ENCODE measurements at regions not wholly inside any gene's neighbourhood (a gene's known extent, or its start where the extent isn't known, plus 50 kb on each side); places are given as distances from the start of the nearest gene placed in this dataset.

DNA sequence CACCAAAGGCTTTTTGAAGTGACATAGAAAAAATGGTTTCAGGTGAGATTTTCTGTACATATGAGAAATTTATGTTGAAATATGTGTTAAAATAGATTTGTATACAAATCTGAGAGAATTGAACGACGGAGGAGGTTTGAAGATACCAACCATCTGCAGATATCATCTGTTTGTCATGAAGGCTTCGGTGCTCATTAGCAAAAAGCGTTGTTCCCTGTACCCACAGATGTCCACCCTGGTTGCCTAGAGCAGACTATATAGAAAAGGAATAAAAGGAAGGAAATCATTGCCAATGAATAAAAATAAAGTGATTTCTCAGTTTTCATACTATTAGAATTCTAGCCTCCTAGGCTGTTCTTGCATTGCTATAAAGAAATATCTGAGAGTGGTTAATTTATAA, 2262.8 kb upstream of the ACO1 start:
- H3K9ac ChIP-seq (ENCODE audit: control insufficient read depth, extremely low read depth, insufficient read depth, low read length) = no peak overlapping the region
- H3K4me1 ChIP-seq (ENCODE audit: control insufficient read depth, extremely low read depth, insufficient read depth, low read length) = no peaks in the 10 kb centered on the region
- no peaks in the 10 kb centered on the region for H4K20me1 ChIP-seq (ENCODE audit: control insufficient read depth, extremely low read depth, insufficient read depth, low read length)
- H3K27me3 ChIP-seq (ENCODE audit: control insufficient read depth, extremely low read depth, insufficient read depth, low read length) = no peaks in the 10 kb centered on the region
- H3K36me3 ChIP-seq (ENCODE audit: control insufficient read depth in 2 of 2, extremely low read depth in 1 of 2, insufficient read depth in 2 of 2, low read length in 2 of 2) = no peaks in the 10 kb centered on the region
- DNase-seq (ENCODE audit: low read depth, low spot score) = no peak
- H3K9me1 ChIP-seq (ENCODE audit: control insufficient read depth, extremely low read depth, insufficient read depth, low read length) = no peaks in the 10 kb centered on the region
- no peak for TF ChIP-seq EZH2 (IDR thresholded peaks at IDR 0.05; ENCODE audit: low read length)
- TF ChIP-seq, protein P1, sequence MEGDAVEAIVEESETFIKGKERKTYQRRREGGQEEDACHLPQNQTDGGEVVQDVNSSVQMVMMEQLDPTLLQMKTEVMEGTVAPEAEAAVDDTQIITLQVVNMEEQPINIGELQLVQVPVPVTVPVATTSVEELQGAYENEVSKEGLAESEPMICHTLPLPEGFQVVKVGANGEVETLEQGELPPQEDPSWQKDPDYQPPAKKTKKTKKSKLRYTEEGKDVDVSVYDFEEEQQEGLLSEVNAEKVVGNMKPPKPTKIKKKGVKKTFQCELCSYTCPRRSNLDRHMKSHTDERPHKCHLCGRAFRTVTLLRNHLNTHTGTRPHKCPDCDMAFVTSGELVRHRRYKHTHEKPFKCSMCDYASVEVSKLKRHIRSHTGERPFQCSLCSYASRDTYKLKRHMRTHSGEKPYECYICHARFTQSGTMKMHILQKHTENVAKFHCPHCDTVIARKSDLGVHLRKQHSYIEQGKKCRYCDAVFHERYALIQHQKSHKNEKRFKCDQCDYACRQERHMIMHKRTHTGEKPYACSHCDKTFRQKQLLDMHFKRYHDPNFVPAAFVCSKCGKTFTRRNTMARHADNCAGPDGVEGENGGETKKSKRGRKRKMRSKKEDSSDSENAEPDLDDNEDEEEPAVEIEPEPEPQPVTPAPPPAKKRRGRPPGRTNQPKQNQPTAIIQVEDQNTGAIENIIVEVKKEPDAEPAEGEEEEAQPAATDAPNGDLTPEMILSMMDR (optimal IDR thresholded peaks at IDR 0.05 in 1 of 3, IDR thresholded peaks at IDR 0.05 in 1 of 3, conservative IDR thresholded peaks at IDR 0.05 in 1 of 3; ENCODE audit: extremely low read depth in 1 of 3, insufficient read depth in 2 of 3, low read length in 3 of 3) = no peak
- no peak overlapping the region for H3K4me3 ChIP-seq (ENCODE audit: control insufficient read depth in 2 of 3, extremely low read depth in 1 of 3, insufficient read depth in 2 of 3, low read depth in 1 of 3, low read length in 3 of 3)
- no peak overlapping the region for H2AFZ ChIP-seq (ENCODE audit: control insufficient read depth, low read length)
- no peaks in the 10 kb centered on the region for H3K79me2 ChIP-seq (ENCODE audit: control insufficient read depth, insufficient read depth, low read length)
- H3K4me2 ChIP-seq (ENCODE audit: control insufficient read depth, extremely low read depth, insufficient read depth, low read depth, low read length) = no peak overlapping the region
- H3K9me3 ChIP-seq (ENCODE audit: control insufficient read depth, low read depth, low read length) = no peaks in the 10 kb centered on the region
- FAIRE-seq = no peak
- H3K27ac ChIP-seq (ENCODE audit: control insufficient read depth, insufficient read depth, low read length) = no peak overlapping the region
- dilution Hi-C loops (cut with MboI; ENCODE audit: extremely low pct_ligation_motif_present, low sequenced_read_pairs) = no loop called here

DNA sequence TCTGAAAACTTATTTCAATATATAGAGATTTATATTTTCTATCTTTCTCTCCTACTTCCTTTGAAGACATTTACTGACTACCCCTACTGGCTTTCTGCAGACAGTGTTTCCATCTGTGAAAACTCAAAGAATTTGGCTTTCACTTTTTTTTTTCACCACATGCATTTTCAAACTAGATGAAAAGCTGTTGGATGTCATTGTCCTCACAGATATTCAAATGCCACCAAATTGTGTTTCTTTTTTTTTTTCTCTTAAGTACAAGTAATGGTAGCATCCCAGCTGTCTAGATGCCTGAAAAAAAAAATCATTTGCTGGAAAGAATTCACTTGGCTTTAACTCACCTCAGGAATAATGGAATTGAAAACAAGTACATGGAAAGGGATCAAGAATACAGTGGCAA, 2258.6 kb upstream of the ACO1 start:
- Histone ChIP-seq H3K9me1 (ENCODE audit: control insufficient read depth, extremely low read depth, insufficient read depth, low read length) (no peaks in the 10 kb centered on the region), H3K79me2 (ENCODE audit: control insufficient read depth, insufficient read depth, low read length) (no peaks in the 10 kb centered on the region), H2AFZ (ENCODE audit: control insufficient read depth, low read length) (no peak overlapping the region), H4K20me1 (ENCODE audit: control insufficient read depth, extremely low read depth, insufficient read depth, low read length) (no peaks in the 10 kb centered on the region), H3K27ac (ENCODE audit: control insufficient read depth, insufficient read depth, low read length) (no peak overlapping the region), H3K27me3 (ENCODE audit: control insufficient read depth, extremely low read depth, insufficient read depth, low read length) (no peaks in the 10 kb centered on the region), H3K4me3 (ENCODE audit: control insufficient read depth in 2 of 3, extremely low read depth in 1 of 3, insufficient read depth in 2 of 3, low read depth in 1 of 3, low read length in 3 of 3) (no peak overlapping the region), H3K9me3 (ENCODE audit: control insufficient read depth, low read depth, low read length) (no peaks in the 10 kb centered on the region), H3K36me3 (ENCODE audit: control insufficient read depth in 2 of 2, extremely low read depth in 1 of 2, insufficient read depth in 2 of 2, low read length in 2 of 2) (no peaks in the 10 kb centered on the region), H3K4me2 (ENCODE audit: control insufficient read depth, extremely low read depth, insufficient read depth, low read depth, low read length) (no peak overlapping the region), H3K4me1 (ENCODE audit: control insufficient read depth, extremely low read depth, insufficient read depth, low read length) (no peaks in the 10 kb centered on the region), H3K9ac (ENCODE audit: control insufficient read depth, extremely low read depth, insufficient read depth, low read length) (no peak overlapping the region)
- TF ChIP-seq, protein P1 (optimal IDR thresholded peaks at IDR 0.05 in 1 of 3, IDR thresholded peaks at IDR 0.05 in 1 of 3, conservative IDR thresholded peaks at IDR 0.05 in 1 of 3; ENCODE audit: extremely low read depth in 1 of 3, insufficient read depth in 2 of 3, low read length in 3 of 3) = no peak
- TF ChIP-seq EZH2 (IDR thresholded peaks at IDR 0.05; ENCODE audit: low read length) = no peak
- no peak for DNase-seq (ENCODE audit: low read depth, low spot score)
- dilution Hi-C loops (cut with MboI; ENCODE audit: extremely low pct_ligation_motif_present, low sequenced_read_pairs) = no loop called here
- FAIRE-seq = no peak

Data from keratinocyte (primary cell).